DOHH2 (cell line): ENCODE measurements at regions not wholly inside any gene's neighbourhood (a gene's known extent, or its start where the extent isn't known, plus 50 kb on each side); places are given as distances from the start of the nearest gene placed in this dataset.

ENCODE experiments used
- H3F3A ChIP-seq: fragments of 200-600 bp; sonication (generic), shearing (Covaris generic); 2 replicates; pipeline ENCODE4 v1.6.0; 2016; ENCODE audit warnings: antibody characterized with exemption, mild to moderate bottlenecking; ENCODE audit not compliant: control insufficient read depth, insufficient read depth
- H3K27ac ChIP-seq: fragments of 200-600 bp; sonication (generic); 2 replicates; pipeline ENCODE4 v1.5.1; 2014; ENCODE audit warnings: low read depth, mild to moderate bottlenecking, low read length, moderate library complexity
- H3K27me3 ChIP-seq: fragments of 200-600 bp; sonication (generic); 2 replicates; pipeline ENCODE4 v1.6.1; 2014; ENCODE audit warnings: mild to moderate bottlenecking, low read length, mixed read lengths; ENCODE audit not compliant: control insufficient read depth
- H3K36me3 ChIP-seq: fragments of 200-600 bp; sonication (generic); 2 replicates; pipeline ENCODE4 v1.6.1; 2014; ENCODE audit warnings: mild to moderate bottlenecking, low read length, moderate library complexity, mixed read lengths; ENCODE audit not compliant: control insufficient read depth
- H3K4me1 ChIP-seq: fragments of 200-600 bp; sonication (generic); 2 replicates; pipeline ENCODE4 v1.6.1; 2014; ENCODE audit warnings: mild to moderate bottlenecking, low read length, mixed read lengths; ENCODE audit not compliant: control insufficient read depth
- H3K4me2 ChIP-seq: fragments of 200-600 bp; sonication (generic); 2 replicates; pipeline ENCODE4 v1.6.0; 2014; ENCODE audit warnings: mild to moderate bottlenecking, low read length, moderate library complexity
- H3K4me3 ChIP-seq: fragments of 200-600 bp; sonication (generic); 2 replicates; pipeline ENCODE4 v1.5.1; 2014; ENCODE audit warnings: mild to moderate bottlenecking, low read length, mixed read lengths
- H3K79me2 ChIP-seq: fragments of 200-600 bp; sonication (generic); 2 replicates; pipeline ENCODE4 v1.6.1; 2014; ENCODE audit warnings: mild to moderate bottlenecking, low read length, mixed read lengths; ENCODE audit not compliant: control insufficient read depth
- H3K9me2 ChIP-seq: fragments of 200-600 bp; sonication (generic); replicated peaks from 2 replicates; pipeline ENCODE4 v1.6.1; 2014; ENCODE audit warnings: mild to moderate bottlenecking, low read length, mixed read lengths; ENCODE audit not compliant: control insufficient read depth
- H3K9me3 ChIP-seq: fragments of 200-600 bp; sonication (generic); 2 replicates; pipeline ENCODE4 v1.6.1; 2014; ENCODE audit warnings: antibody characterized with exemption, low read length, mixed read lengths; ENCODE audit not compliant: control insufficient read depth, insufficient read depth
- H4K20me1 ChIP-seq: fragments of 200-600 bp; sonication (generic); 2 replicates; pipeline ENCODE4 v1.6.0; 2014; ENCODE audit warnings: low read depth, mild to moderate bottlenecking, antibody characterized with exemption, low read length, moderate library complexity; ENCODE audit not compliant: control insufficient read depth, insufficient read depth
- CTCF ChIP-seq: fragments of 200-600 bp; sonication (generic); IDR thresholded peaks from one replicate; pipeline ENCODE4 v1.5.1; 2014; ENCODE audit warnings: antibody characterized with exemption, mild to moderate bottlenecking, low read depth, low read length; ENCODE audit not compliant: poor library complexity, severe bottlenecking
- EZH2phosphoT487 ChIP-seq: fragments of 200-600 bp; sonication (generic); IDR thresholded peaks from 2 replicates; pipeline ENCODE4 v1.6.1; 2017; ENCODE audit warnings: borderline replicate concordance, mild to moderate bottlenecking, antibody characterized with exemption, low read length, moderate library complexity, mixed read lengths

GRCh38 chrX:107565015-107565414, 63.3 kb upstream of the PRPS1 start:
- H3K4me3 ChIP-seq, result no peak overlapping the region
- no peaks in the 10 kb centered on the region for H4K20me1 ChIP-seq
- no peaks in the 10 kb centered on the region for H3F3A ChIP-seq
- no peaks in the 10 kb centered on the region for H3K9me3 ChIP-seq
- no peak overlapping the region for H3K4me2 ChIP-seq
- no peaks in the 10 kb centered on the region for H3K4me1 ChIP-seq
- TF ChIP-seq EZH2phosphoT487 (no peak), CTCF (no peak)
- H3K9me2 ChIP-seq, result no peaks in the 10 kb centered on the region
- H3K27me3 ChIP-seq, result no peaks in the 10 kb centered on the region
- H3K27ac ChIP-seq, result no peak overlapping the region
- no peaks in the 10 kb centered on the region for H3K36me3 ChIP-seq
- no peaks in the 10 kb centered on the region for H3K79me2 ChIP-seq

- H3K4me2 ChIP-seq, result no peak overlapping the region
- H3K27ac ChIP-seq, result no peak overlapping the region
- H3K27me3 ChIP-seq, result no peaks in the 10 kb centered on the region
Measured at GRCh38 chrX:107565931-107566603, 62.2 kb upstream of the PRPS1 start.

DNA sequence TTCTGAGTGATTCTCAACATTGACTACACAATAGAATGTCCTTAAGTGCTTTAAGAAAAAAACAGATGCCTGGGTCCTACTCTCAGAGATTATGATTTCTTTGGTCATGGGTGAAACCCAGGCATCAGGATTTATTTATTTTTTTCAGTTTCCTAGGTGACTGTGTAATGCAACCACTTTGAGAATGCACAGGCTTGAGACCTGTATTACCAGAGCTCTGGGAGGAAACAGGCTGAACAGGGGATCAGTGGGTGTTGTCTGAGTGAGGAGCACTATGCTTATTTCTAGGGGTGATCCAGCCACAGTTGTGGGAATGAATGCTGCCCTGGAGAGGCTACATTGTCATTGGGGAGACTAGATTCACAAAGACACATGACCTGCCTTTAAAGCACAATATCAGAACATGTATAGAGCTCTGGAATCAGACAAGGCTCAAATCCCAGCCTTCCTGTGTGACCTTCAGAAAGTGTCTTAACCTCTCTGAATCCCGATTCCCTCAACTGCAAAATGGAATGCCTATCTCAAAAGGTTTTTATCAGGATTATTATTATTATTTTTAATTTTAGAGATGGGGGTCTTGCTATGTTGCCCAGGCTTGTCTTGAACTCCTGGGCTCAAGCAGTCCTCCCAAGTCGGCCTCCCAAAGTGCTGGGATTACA, 61.6 kb upstream of the PRPS1 start:
- no peaks in the 10 kb centered on the region for H3K4me1 ChIP-seq

More at GRCh38 chrX:107565931-107566603, 62.2 kb upstream of the PRPS1 start:
- Histone ChIP-seq H3F3A (no peaks in the 10 kb centered on the region), H4K20me1 (no peaks in the 10 kb centered on the region), H3K79me2 (no peaks in the 10 kb centered on the region), H3K9me2 (no peaks in the 10 kb centered on the region), H3K36me3 (no peaks in the 10 kb centered on the region), H3K4me3 (no peak overlapping the region), H3K4me1 (no peaks in the 10 kb centered on the region), H3K9me3 (no peaks in the 10 kb centered on the region)
- TF ChIP-seq CTCF, result no peak
- no peak for TF ChIP-seq EZH2phosphoT487

More for the DNA sequence above, 61.6 kb upstream of the PRPS1 start:
- no peaks in the 10 kb centered on the region for H3K27me3 ChIP-seq
- no peaks in the 10 kb centered on the region for H3K9me2 ChIP-seq
- H3K9me3 ChIP-seq, result no peaks in the 10 kb centered on the region
- H3K79me2 ChIP-seq, result no peaks in the 10 kb centered on the region
- H3F3A ChIP-seq, result no peaks in the 10 kb centered on the region
- TF ChIP-seq EZH2phosphoT487 (no peak), CTCF (no peak)
- H3K4me2 ChIP-seq, result no peak overlapping the region
- H3K27ac ChIP-seq, result no peak overlapping the region
- no peaks in the 10 kb centered on the region for H3K36me3 ChIP-seq
- no peaks in the 10 kb centered on the region for H4K20me1 ChIP-seq
- H3K4me3 ChIP-seq, result no peak overlapping the region
